ENCODE measurements at regions not wholly inside any gene's neighbourhood (a gene's known extent, or its start where the extent isn't known, plus 50 kb on each side); places are given as distances from the start of the nearest gene placed in this dataset.

- TF ChIP-seq, protein P1, sequence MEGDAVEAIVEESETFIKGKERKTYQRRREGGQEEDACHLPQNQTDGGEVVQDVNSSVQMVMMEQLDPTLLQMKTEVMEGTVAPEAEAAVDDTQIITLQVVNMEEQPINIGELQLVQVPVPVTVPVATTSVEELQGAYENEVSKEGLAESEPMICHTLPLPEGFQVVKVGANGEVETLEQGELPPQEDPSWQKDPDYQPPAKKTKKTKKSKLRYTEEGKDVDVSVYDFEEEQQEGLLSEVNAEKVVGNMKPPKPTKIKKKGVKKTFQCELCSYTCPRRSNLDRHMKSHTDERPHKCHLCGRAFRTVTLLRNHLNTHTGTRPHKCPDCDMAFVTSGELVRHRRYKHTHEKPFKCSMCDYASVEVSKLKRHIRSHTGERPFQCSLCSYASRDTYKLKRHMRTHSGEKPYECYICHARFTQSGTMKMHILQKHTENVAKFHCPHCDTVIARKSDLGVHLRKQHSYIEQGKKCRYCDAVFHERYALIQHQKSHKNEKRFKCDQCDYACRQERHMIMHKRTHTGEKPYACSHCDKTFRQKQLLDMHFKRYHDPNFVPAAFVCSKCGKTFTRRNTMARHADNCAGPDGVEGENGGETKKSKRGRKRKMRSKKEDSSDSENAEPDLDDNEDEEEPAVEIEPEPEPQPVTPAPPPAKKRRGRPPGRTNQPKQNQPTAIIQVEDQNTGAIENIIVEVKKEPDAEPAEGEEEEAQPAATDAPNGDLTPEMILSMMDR (IDR thresholded peaks at IDR 0.05; ENCODE audit: low read depth, low read length, missing control alignments) = no peak
- no peak overlapping the region for H3K4me3 ChIP-seq (ENCODE audit: low read depth, low read length)
- DNase-seq (ENCODE audit: low read depth) = no peak
Measured at GRCh38 chr5:34519489-34520220, 136.5 kb upstream of the RAI14 start.

DNA sequence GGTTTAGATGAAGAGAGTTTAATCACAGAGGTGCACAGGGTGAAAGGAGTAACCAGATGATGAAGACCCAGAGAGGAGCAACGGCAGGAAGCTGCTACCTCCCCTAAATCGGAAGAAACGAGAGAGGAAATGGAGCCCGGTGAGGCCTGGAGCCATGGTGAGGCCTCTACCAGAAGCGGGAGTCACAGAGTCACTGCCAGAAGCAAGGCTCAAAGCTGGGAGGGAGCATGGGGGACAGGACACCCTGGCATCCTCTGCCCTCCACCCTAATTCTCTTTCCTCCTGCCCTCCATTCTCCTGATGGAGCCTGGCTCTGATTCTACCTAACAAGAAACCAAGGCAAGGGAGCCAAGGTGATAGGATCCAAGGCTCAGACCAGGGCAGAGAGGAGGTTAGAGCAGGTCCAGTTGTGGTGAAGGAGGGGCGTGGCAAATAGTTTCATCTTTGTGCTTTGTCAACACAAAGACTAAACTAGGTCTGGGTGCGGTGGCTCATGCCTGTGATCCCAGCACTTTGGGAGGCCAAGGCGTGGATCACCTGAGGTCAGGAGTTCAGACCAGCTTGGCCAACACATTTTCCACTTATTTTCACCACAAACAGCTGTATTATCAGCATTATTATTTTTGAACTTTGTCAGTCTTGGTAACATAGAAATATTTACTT lies 134.4 kb upstream of the RAI14 start:
- TF ChIP-seq, protein P1 (IDR thresholded peaks at IDR 0.05; ENCODE audit: low read depth, low read length, missing control alignments) = no peak
- no peak for DNase-seq (ENCODE audit: low read depth)
- H3K4me3 ChIP-seq (ENCODE audit: low read depth, low read length) = no peak overlapping the region

DNA sequence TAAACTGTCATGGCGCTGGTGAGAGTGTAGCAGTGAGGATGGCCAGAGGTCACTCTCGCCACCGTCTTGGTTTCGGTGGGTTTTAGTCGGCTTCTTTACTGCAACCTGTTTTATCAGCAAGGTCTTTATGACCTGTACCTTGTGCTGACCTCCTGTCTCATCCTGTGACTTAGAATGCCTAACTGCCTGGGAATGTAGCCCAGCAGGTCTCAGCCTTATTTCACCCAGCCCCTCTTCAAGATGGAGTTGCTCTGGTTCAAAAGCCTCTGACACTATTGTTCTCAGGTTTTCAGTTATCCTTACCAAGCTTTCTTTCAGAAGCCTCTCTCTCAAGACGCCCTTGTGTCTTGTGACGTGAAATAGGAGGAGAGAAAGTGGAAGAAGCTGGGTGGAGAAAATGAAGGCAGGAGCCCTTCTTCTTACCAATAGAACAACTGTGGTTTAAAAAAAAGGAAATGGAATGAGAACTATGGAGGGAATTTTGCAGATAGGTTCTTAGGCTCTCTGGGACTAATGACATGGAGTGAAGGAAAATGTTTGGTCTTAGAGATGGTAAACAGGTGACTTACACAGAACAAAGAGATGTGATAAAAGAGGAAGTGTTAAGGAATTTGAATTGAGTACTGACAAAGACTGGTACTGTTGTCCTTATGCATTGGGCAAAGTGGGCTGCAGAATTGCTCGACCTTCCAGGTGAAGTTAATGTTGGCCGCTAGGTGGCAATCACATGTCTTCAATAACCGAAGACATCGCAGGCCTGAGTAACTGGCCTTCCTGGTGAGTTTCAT lies 133.3 kb upstream of the RAI14 start:
- TF ChIP-seq, protein P1 (IDR thresholded peaks at IDR 0.05; ENCODE audit: low read depth, low read length, missing control alignments) = peak; percentile 80
- peak; percentile 56 for DNase-seq (ENCODE audit: low read depth)
- H3K4me3 ChIP-seq (ENCODE audit: low read depth, low read length) = no peak overlapping the region

DNA sequence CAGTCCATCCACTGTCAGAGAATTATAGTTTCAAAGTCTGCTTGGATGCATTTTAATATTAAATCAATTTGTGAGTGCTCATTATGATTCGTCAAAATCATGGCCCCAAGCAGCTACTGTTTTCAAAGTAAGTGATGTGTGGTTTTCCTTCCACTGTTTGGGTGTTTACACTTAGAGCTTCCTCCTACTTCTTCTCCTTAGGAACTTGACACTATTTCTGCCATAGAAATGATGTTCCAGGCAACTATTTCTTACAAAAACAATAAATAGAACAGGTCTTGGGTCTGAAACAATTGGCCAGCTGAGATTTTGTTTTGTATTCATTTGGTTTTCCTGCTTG lies 132.8 kb upstream of the RAI14 start:
- H3K4me3 ChIP-seq (ENCODE audit: low read depth, low read length) = no peak overlapping the region
- TF ChIP-seq, protein P1 (IDR thresholded peaks at IDR 0.05; ENCODE audit: low read depth, low read length, missing control alignments) = no peak
- DNase-seq (ENCODE audit: low read depth) = no peak

GRCh38 chr5:34524123-34524522 lies 132.0 kb upstream of the RAI14 start:
- TF ChIP-seq, protein P1 (IDR thresholded peaks at IDR 0.05; ENCODE audit: low read depth, low read length, missing control alignments) = no peak
- DNase-seq (ENCODE audit: low read depth) = no peak
- no peak overlapping the region for H3K4me3 ChIP-seq (ENCODE audit: low read depth, low read length)

GRCh38 chr5:34525761-34526160 lies 130.4 kb upstream of the RAI14 start:
- TF ChIP-seq, protein P1 (IDR thresholded peaks at IDR 0.05; ENCODE audit: low read depth, low read length, missing control alignments) = no peak
- H3K4me3 ChIP-seq (ENCODE audit: low read depth, low read length) = no peak overlapping the region

More at GRCh38 chr5:34525761-34526160, 130.4 kb upstream of the RAI14 start:
- DNase-seq (ENCODE audit: low read depth) = no peak

Measured in GM12864 (cell line).